HEK293 (cell line): ENCODE measurements at regions not wholly inside any gene's neighbourhood (a gene's known extent, or its start where the extent isn't known, plus 50 kb on each side); places are given as distances from the start of the nearest gene placed in this dataset.

Experiments used
- FEZF1 ChIP-seq: fragments of 450-650 bp; formaldehyde crosslinking; IDR thresholded peaks from 2 replicates; pipeline ENCODE4 v1.5.1; 2016; ENCODE audit warnings: missing biosample characterization, missing genetic modification characterization
- ZNF133 ChIP-seq: fragments of 450-650 bp; formaldehyde crosslinking; IDR thresholded peaks from 2 replicates; pipeline ENCODE4 v1.5.1; 2016; ENCODE audit warnings: missing biosample characterization, missing genetic modification characterization
- TF ChIP-seq, protein P1 (sequence below): fragments of 450-650 bp; formaldehyde crosslinking; IDR thresholded peaks from 2 replicates; pipeline ENCODE4 v1.5.1; 2016; ENCODE audit warnings: missing biosample characterization, missing genetic modification characterization
- TF ChIP-seq, protein P2 (sequence below): fragments of 450-650 bp; formaldehyde crosslinking; IDR thresholded peaks from 2 replicates; pipeline ENCODE4 v1.5.1; 2016; ENCODE audit warnings: missing biosample characterization, missing genetic modification characterization
- TF ChIP-seq, protein P3 (sequence below): fragments of 450-650 bp; formaldehyde crosslinking; IDR thresholded peaks from 2 replicates; pipeline ENCODE4 v1.5.1; 2016; ENCODE audit warnings: missing biosample characterization, missing genetic modification characterization
- TF ChIP-seq, protein P4 (sequence below): sonication (generic); formaldehyde crosslinking; IDR thresholded peaks from 2 replicates; pipeline ENCODE4 v1.8.1; 2022; ENCODE audit warnings: mild to moderate bottlenecking, moderate library complexity, missing genetic modification reagents
- TF ChIP-seq, protein P5 (sequence below): fragments of 450-650 bp; formaldehyde crosslinking; IDR thresholded peaks from 2 replicates; pipeline ENCODE4; 2016; ENCODE audit warnings: missing biosample characterization, missing genetic modification characterization

DNA sequence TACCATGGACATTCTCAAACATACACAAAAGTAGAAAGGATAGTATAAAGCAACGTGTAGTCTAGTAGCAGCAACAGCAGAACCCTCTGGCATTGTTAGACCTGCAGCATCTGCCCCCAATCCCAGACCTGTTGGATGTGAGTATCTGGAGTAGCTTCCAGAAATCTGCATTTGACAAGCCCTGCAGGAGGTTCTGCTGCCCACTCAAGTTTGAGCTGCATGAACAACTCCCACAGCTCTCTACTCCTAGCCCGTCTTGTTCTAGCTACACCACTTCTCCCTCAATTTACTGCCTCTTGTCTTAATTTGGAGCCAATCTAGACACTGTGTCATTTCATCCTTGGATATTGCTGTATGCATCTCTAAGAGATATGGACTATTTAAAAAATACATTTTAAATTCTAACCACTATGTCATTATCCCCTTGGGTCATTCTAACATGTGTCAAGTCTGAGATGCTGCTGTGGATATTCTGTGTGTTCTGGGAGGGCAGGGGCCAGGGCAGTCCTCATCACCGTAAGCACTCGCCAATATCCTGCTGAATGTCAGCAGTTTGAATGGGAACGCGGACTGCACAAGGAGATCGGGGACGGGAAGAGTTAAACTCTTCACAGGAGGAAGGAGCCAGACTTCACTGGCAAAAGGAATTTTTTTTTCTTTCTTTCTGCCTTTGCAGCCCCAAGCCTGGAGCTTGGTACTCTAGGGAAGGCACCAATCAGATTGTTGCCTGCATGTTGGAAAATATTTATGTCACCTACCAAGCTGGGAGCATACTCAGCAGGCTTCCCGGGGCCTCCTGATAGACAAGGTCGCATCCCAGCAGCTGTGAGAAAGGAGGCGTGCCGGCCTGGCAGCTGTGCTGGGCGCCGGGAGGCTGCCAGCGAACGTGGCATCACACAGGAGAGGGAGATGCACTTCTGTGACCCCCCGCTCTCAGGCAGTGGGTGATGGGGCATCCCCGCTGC lies 429.0 kb downstream of the MIAT start:
- no peak for TF ChIP-seq FEZF1 (tag by site-specific recombination)
- no peak for TF ChIP-seq ZNF133 (tag by site-specific recombination)
- TF ChIP-seq, protein P1, sequence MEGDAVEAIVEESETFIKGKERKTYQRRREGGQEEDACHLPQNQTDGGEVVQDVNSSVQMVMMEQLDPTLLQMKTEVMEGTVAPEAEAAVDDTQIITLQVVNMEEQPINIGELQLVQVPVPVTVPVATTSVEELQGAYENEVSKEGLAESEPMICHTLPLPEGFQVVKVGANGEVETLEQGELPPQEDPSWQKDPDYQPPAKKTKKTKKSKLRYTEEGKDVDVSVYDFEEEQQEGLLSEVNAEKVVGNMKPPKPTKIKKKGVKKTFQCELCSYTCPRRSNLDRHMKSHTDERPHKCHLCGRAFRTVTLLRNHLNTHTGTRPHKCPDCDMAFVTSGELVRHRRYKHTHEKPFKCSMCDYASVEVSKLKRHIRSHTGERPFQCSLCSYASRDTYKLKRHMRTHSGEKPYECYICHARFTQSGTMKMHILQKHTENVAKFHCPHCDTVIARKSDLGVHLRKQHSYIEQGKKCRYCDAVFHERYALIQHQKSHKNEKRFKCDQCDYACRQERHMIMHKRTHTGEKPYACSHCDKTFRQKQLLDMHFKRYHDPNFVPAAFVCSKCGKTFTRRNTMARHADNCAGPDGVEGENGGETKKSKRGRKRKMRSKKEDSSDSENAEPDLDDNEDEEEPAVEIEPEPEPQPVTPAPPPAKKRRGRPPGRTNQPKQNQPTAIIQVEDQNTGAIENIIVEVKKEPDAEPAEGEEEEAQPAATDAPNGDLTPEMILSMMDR, result no peak
- TF ChIP-seq, protein P2, sequence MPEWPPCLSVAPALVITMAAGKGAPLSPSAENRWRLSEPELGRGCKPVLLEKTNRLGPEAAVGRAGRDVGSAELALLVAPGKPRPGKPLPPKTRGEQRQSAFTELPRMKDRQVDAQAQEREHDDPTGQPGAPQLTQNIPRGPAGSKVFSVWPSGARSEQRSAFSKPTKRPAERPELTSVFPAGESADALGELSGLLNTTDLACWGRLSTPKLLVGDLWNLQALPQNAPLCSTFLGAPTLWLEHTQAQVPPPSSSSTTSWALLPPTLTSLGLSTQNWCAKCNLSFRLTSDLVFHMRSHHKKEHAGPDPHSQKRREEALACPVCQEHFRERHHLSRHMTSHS (tag by site-specific recombination), result no peak
- TF ChIP-seq, protein P3, sequence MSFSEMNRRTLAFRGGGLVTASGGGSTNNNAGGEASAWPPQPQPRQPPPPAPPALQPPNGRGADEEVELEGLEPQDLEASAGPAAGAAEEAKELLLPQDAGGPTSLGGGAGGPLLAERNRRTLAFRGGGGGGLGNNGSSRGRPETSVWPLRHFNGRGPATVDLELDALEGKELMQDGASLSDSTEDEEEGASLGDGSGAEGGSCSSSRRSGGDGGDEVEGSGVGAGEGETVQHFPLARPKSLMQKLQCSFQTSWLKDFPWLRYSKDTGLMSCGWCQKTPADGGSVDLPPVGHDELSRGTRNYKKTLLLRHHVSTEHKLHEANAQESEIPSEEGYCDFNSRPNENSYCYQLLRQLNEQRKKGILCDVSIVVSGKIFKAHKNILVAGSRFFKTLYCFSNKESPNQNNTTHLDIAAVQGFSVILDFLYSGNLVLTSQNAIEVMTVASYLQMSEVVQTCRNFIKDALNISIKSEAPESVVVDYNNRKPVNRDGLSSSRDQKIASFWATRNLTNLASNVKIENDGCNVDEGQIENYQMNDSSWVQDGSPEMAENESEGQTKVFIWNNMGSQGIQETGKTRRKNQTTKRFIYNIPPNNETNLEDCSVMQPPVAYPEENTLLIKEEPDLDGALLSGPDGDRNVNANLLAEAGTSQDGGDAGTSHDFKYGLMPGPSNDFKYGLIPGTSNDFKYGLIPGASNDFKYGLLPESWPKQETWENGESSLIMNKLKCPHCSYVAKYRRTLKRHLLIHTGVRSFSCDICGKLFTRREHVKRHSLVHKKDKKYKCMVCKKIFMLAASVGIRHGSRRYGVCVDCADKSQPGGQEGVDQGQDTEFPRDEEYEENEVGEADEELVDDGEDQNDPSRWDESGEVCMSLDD, result no peak
- TF ChIP-seq, protein P4, sequence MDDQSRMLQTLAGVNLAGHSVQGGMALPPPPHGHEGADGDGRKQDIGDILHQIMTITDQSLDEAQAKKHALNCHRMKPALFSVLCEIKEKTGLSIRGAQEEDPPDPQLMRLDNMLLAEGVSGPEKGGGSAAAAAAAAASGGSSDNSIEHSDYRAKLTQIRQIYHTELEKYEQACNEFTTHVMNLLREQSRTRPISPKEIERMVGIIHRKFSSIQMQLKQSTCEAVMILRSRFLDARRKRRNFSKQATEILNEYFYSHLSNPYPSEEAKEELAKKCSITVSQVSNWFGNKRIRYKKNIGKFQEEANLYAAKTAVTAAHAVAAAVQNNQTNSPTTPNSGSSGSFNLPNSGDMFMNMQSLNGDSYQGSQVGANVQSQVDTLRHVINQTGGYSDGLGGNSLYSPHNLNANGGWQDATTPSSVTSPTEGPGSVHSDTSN (CRISPR knock-in tag), result no peak
- TF ChIP-seq, protein P5, sequence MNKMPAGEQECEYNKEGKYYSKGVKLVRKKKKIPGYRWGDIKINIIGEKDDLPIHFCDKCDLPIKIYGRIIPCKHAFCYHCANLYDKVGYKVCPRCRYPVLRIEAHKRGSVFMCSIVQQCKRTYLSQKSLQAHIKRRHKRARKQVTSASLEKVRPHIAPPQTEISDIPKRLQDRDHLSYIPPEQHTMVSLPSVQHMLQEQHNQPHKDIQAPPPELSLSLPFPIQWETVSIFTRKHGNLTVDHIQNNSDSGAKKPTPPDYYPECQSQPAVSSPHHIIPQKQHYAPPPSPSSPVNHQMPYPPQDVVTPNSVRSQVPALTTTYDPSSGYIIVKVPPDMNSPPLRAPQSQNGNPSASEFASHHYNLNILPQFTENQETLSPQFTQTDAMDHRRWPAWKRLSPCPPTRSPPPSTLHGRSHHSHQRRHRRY, result no peak
